ENCODE measurements at regions not wholly inside any gene's neighbourhood (a gene's known extent, or its start where the extent isn't known, plus 50 kb on each side); places are given as distances from the start of the nearest gene placed in this dataset.

DNA sequence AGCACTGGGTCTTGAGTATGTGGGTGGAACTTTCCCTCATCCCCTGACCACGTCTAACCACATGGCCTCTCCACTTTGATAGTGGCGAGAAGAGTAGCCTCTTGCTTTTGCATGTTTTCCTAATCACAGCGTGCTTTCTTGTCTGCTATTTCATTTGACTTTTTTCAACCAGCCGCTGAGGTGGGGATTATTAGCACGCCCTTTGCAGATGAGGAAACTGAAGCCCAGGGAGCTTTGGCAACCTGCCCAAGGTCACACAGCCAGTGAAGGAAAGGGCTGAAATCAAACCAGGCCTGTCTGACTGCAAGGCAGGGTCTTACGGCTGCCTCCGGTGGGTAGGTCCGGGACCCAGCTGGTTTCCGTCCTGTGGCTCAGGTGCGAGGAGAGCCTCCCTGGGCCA, 106.5 kb upstream of the MSX2 start:
- DNase-seq (ENCODE audit: low read depth in 6 of 9, low spot score in 9 of 9), result no peak
- H3K27ac ChIP-seq (ENCODE audit: low read depth in 1 of 2, low read length in 1 of 2), result no peak overlapping the region
- H3K27me3 ChIP-seq (ENCODE audit: control insufficient read depth in 2 of 2, insufficient read depth in 1 of 2, low read length in 1 of 2), result no peaks in the 10 kb centered on the region
- no peaks in the 10 kb centered on the region for H3K9me3 ChIP-seq (ENCODE audit: control insufficient read depth in 2 of 2, insufficient read depth in 1 of 2, low read length in 1 of 2)
- 94% methylated on average over 10 of the region's 10 CpGs for WGBS
- no peaks in the 10 kb centered on the region for H3K4me1 ChIP-seq (ENCODE audit: control insufficient read depth in 2 of 2, insufficient read depth in 2 of 2, low read length in 2 of 2)
- H3K36me3 ChIP-seq (ENCODE audit: control insufficient read depth in 2 of 2, insufficient read depth in 2 of 2, low read length in 1 of 2), result no peaks in the 10 kb centered on the region
- no peak overlapping the region for H3K4me3 ChIP-seq (ENCODE audit: low read length in 2 of 2)

DNA sequence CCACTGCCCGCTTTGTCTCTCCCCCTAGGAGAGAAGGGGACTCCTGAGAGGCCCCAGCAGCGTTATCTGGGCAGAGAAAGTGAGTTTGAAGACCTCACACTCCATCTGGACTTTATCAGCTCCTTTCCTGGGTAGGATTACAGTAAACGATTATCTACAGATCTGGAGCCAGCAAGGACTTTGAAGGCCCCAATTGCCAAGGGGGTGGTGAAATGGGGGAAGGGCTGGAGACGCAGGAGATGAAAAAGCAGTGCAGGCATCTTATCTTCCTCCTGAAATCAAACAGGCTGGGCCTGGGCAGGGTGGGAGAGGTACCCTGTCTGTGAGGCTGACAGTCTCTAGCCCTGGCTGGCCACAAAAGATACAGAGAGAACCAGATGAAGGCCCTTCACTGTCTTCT, 105.8 kb upstream of the MSX2 start:
- Histone ChIP-seq H3K27me3 (ENCODE audit: control insufficient read depth in 2 of 2, insufficient read depth in 1 of 2, low read length in 1 of 2) (no peaks in the 10 kb centered on the region), H3K27ac (ENCODE audit: low read depth in 1 of 2, low read length in 1 of 2) (no peak overlapping the region), H3K4me1 (ENCODE audit: control insufficient read depth in 2 of 2, insufficient read depth in 2 of 2, low read length in 2 of 2) (no peaks in the 10 kb centered on the region), H3K4me3 (ENCODE audit: low read length in 2 of 2) (no peak overlapping the region), H3K36me3 (ENCODE audit: control insufficient read depth in 2 of 2, insufficient read depth in 2 of 2, low read length in 1 of 2) (no peaks in the 10 kb centered on the region), H3K9me3 (ENCODE audit: control insufficient read depth in 2 of 2, insufficient read depth in 1 of 2, low read length in 1 of 2) (no peaks in the 10 kb centered on the region)
- no peak for DNase-seq (ENCODE audit: low read depth in 6 of 9, low spot score in 9 of 9)
- 77% methylated on average over 4 of the region's 4 CpGs for WGBS

DNA sequence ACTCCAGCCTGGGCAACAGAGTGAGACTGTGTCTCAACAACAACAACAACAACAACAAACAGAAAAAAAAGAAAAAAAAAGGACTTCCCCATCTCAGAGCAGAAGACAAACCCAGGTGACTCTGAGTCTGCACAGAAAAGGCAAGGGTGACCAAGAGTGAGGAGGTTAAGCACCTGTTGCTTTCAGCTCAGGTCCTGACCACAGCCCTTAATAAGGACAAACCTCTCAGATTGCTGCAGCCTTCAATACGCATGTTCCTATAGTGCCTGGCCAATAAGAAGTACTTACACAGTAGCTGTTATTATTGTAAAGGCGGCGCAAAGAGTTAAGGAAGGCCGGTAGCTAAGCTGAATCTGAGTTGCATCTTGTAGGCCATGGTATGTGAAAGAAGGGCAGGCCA, 102.3 kb upstream of the MSX2 start:
- H3K4me3 ChIP-seq (ENCODE audit: low read length in 2 of 2), result no peak overlapping the region
- H3K4me1 ChIP-seq (ENCODE audit: control insufficient read depth in 2 of 2, insufficient read depth in 2 of 2, low read length in 2 of 2), result no peaks in the 10 kb centered on the region
- no peak overlapping the region for H3K27ac ChIP-seq (ENCODE audit: low read depth in 1 of 2, low read length in 1 of 2)
- DNase-seq (ENCODE audit: low read depth in 6 of 9, low spot score in 9 of 9), result no peak
- 97% methylated on average over 4 of the region's 4 CpGs for WGBS
- H3K36me3 ChIP-seq (ENCODE audit: control insufficient read depth in 2 of 2, insufficient read depth in 2 of 2, low read length in 1 of 2), result no peaks in the 10 kb centered on the region
- H3K27me3 ChIP-seq (ENCODE audit: control insufficient read depth in 2 of 2, insufficient read depth in 1 of 2, low read length in 1 of 2), result no peaks in the 10 kb centered on the region
- no peaks in the 10 kb centered on the region for H3K9me3 ChIP-seq (ENCODE audit: control insufficient read depth in 2 of 2, insufficient read depth in 1 of 2, low read length in 1 of 2)

DNA sequence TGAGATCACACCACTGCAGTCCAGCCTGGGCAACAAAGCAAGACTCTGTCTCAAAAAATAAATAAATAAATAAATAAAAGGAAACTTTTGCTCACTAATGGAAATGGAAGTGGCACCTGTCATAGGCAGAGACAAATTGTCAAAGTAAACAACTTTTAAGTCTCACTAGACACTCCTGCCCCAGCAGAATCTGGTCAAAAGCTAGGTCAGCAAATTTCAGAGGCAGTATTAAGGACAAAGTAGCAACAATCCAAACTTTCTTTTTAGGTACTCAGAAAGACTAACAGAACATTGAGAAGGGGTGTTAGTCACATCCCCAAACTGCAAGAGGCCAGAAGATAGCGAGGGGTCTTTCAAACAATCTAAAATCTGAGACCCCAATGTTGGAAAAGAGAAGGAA, 101.4 kb upstream of the MSX2 start:
- no peaks in the 10 kb centered on the region for H3K9me3 ChIP-seq (ENCODE audit: control insufficient read depth in 2 of 2, insufficient read depth in 1 of 2, low read length in 1 of 2)
- H3K36me3 ChIP-seq (ENCODE audit: control insufficient read depth in 2 of 2, insufficient read depth in 2 of 2, low read length in 1 of 2), result no peaks in the 10 kb centered on the region
- no peak for DNase-seq (ENCODE audit: low read depth in 6 of 9, low spot score in 9 of 9)
- WGBS, result 89% methylated on average over 1 of the region's 1 CpG
- H3K4me3 ChIP-seq (ENCODE audit: low read length in 2 of 2), result no peak overlapping the region
- H3K27me3 ChIP-seq (ENCODE audit: control insufficient read depth in 2 of 2, insufficient read depth in 1 of 2, low read length in 1 of 2), result no peaks in the 10 kb centered on the region
- no peak overlapping the region for H3K27ac ChIP-seq (ENCODE audit: low read depth in 1 of 2, low read length in 1 of 2)
- no peaks in the 10 kb centered on the region for H3K4me1 ChIP-seq (ENCODE audit: control insufficient read depth in 2 of 2, insufficient read depth in 2 of 2, low read length in 2 of 2)

DNA sequence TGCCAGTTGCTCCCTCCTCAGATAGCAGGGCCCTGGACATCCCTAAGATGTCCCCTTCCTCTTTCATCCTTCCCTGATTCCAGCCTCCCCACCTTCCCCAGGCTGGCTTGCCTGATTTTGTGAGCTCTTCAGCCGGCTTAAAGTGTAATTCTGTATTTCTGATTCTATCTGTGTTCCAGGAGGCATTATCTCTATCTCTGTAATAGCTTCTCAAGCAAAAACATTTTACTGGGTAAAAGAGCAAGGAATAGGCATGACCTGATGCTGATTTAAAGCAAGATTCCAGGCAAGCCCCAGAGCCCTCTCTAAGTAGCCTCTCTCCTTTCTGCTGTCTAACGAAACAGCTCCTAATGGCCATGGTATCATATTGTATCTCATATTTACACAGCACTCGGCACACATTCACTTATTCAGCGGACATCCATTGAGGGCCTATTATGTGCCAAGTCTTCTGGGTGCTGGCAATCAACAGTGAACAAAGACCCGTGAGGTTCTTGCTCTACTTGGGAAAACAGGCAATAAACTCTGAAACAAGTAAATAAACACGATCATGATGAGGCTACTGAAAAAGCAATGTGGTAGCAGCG, 100.9 kb upstream of the MSX2 start:
- WGBS, result 87% methylated on average over 7 of the region's 7 CpGs
- no peaks in the 10 kb centered on the region for H3K36me3 ChIP-seq (ENCODE audit: control insufficient read depth in 2 of 2, insufficient read depth in 2 of 2, low read length in 1 of 2)
- no peaks in the 10 kb centered on the region for H3K9me3 ChIP-seq (ENCODE audit: control insufficient read depth in 2 of 2, insufficient read depth in 1 of 2, low read length in 1 of 2)
- H3K27me3 ChIP-seq (ENCODE audit: control insufficient read depth in 2 of 2, insufficient read depth in 1 of 2, low read length in 1 of 2), result no peaks in the 10 kb centered on the region
- no peaks in the 10 kb centered on the region for H3K4me1 ChIP-seq (ENCODE audit: control insufficient read depth in 2 of 2, insufficient read depth in 2 of 2, low read length in 2 of 2)
- H3K4me3 ChIP-seq (ENCODE audit: low read length in 2 of 2), result no peak overlapping the region
- DNase-seq (ENCODE audit: low read depth in 6 of 9, low spot score in 9 of 9), result no peak
- H3K27ac ChIP-seq (ENCODE audit: low read depth in 1 of 2, low read length in 1 of 2), result no peak overlapping the region

DNA sequence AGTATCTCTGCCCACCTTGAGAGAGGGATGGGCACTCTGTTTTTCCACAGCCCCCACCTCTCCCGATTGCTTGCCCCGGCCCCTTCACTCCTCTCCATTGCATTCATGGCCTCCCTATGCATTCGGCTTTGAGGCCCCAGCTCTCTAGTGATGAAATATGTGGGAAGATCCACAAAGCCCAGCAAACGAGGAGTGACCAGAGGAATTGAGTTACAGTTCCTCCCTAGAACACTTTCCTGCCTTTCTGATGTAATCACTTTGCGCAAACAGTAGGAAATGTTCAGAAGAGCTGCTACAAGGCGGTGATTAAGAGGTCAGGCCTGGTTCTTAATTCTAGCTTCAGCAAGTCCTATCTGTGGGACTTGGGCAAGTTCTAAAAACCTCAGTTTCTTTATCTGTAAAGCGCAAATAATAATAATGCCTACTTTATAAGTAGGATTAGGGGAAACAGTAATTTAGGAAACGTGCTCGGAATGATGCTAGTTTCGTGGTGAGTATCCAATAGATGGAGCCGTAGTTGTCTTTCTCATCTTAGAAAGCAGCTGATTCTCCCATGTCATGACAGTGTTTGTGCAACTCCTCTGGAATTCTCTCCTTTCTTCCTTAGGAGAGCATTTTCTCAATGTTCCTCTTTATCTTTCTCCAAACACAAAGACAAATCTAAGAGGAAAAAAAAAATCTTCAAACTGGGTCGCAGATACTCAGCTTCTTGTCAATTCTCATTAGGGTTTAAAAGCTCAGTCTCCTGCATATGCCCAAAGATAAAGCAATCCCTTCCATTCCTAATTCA, 99.5 kb upstream of the MSX2 start:
- DNase-seq (ENCODE audit: low read depth in 6 of 9, low spot score in 9 of 9), result no peak
- Histone ChIP-seq H3K4me1 (ENCODE audit: control insufficient read depth in 2 of 2, insufficient read depth in 2 of 2, low read length in 2 of 2) (no peaks in the 10 kb centered on the region), H3K9me3 (ENCODE audit: control insufficient read depth in 2 of 2, insufficient read depth in 1 of 2, low read length in 1 of 2) (no peaks in the 10 kb centered on the region), H3K27me3 (ENCODE audit: control insufficient read depth in 2 of 2, insufficient read depth in 1 of 2, low read length in 1 of 2) (no peaks in the 10 kb centered on the region), H3K36me3 (ENCODE audit: control insufficient read depth in 2 of 2, insufficient read depth in 2 of 2, low read length in 1 of 2) (no peaks in the 10 kb centered on the region), H3K4me3 (ENCODE audit: low read length in 2 of 2) (no peak overlapping the region), H3K27ac (ENCODE audit: low read depth in 1 of 2, low read length in 1 of 2) (no peak overlapping the region)
- WGBS, result 87% methylated on average over 12 of the region's 12 CpGs

DNA sequence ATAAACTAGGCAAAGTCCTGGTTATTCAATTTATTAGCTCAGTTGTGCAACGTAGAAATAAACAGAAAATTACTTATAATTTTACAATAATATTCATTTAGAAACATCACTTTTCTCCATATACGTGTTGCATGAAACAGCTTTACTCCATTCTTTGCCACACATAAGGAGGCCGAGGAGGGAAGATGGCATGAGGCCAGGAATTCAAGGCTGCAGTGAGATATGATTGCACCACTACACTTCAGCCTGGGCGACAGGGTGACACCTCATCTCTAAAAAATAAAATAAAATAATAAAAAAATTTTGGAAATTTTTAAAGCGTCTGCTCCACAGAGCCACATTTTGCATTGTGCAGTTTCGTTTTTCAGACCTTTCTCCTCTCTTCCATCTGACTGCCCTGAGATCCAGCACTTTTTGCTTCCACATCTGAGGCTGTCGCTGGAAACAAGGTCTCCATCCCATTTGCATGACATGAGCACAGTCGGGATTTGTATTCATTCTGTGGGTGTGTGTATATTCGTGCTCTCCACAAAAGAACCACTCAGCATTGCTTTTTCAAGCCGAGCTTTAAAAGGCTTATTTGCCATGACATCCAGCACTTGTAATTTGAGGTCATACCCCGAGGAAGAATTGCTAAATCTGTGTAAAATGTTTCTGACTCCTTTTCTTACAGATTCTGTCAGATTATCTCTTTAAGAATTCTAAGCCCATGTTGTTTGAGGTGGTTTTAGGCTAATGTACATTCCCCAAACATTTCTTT, 98.6 kb upstream of the MSX2 start:
- WGBS, result 78% methylated on average over 11 of the region's 11 CpGs

DNA sequence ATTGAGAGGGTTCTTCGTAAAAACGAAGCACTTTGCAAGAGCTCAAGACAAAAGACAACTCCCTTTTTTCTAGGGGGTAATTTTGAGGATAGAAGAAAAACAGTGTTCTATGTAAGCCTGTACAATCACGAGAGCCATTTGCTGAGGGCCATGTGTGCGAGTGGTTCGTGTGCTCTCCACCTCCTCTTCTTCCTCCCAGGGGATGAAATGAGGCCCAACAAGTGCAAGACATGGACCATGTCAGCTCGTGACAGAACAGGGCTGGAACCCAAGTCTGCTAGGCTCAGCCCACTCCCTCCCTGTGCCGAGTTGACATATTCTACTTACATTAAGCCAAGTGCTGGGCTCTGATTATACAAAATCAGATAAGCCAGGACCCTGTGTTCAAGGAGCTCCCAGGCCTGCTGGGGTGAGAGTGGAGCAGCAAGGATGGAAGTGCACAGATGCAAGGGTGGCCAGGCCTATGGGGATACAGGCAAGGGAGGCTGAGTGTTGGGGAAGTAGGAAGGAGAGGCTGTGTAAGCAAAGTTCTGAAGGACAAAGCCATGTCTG, 97.9 kb upstream of the MSX2 start:
- no peak for DNase-seq (ENCODE audit: low read depth in 6 of 9, low spot score in 9 of 9)
- Histone ChIP-seq H3K36me3 (ENCODE audit: control insufficient read depth in 2 of 2, insufficient read depth in 2 of 2, low read length in 1 of 2) (no peaks in the 10 kb centered on the region), H3K4me1 (ENCODE audit: control insufficient read depth in 2 of 2, insufficient read depth in 2 of 2, low read length in 2 of 2) (no peaks in the 10 kb centered on the region), H3K4me3 (ENCODE audit: low read length in 2 of 2) (no peak overlapping the region), H3K9me3 (ENCODE audit: control insufficient read depth in 2 of 2, insufficient read depth in 1 of 2, low read length in 1 of 2) (no peaks in the 10 kb centered on the region), H3K27me3 (ENCODE audit: control insufficient read depth in 2 of 2, insufficient read depth in 1 of 2, low read length in 1 of 2) (no peaks in the 10 kb centered on the region), H3K27ac (ENCODE audit: low read depth in 1 of 2, low read length in 1 of 2) (no peak overlapping the region)
- WGBS, result 86% methylated on average over 7 of the region's 7 CpGs

More for the DNA sequence above, 98.6 kb upstream of the MSX2 start:
- no peak for DNase-seq (ENCODE audit: low read depth in 6 of 9, low spot score in 9 of 9)
- Histone ChIP-seq H3K9me3 (ENCODE audit: control insufficient read depth in 2 of 2, insufficient read depth in 1 of 2, low read length in 1 of 2) (no peaks in the 10 kb centered on the region), H3K4me3 (ENCODE audit: low read length in 2 of 2) (no peak overlapping the region), H3K27me3 (ENCODE audit: control insufficient read depth in 2 of 2, insufficient read depth in 1 of 2, low read length in 1 of 2) (no peaks in the 10 kb centered on the region), H3K36me3 (ENCODE audit: control insufficient read depth in 2 of 2, insufficient read depth in 2 of 2, low read length in 1 of 2) (no peaks in the 10 kb centered on the region), H3K4me1 (ENCODE audit: control insufficient read depth in 2 of 2, insufficient read depth in 2 of 2, low read length in 2 of 2) (no peaks in the 10 kb centered on the region), H3K27ac (ENCODE audit: low read depth in 1 of 2, low read length in 1 of 2) (no peak overlapping the region)

DNA sequence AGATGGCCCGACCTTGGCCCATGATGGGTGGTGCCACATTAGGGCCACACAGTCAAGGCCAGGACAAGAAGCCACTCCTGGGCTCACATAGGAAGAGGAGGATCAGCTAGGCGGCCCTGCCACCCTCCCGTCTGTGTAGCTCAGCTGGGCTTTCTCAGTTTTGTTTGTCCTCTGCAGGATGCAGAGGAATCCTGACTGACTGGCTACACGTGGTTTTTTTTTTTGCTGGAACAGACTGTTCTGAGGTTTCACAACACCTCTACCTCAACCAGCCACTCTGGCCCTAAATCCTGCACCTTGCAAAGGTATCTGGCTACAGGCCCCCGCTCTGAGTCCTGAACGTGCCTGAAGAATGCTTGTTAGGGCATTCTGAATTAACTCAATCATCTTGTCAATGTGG, 88.3 kb upstream of the MSX2 start:
- no peaks in the 10 kb centered on the region for H3K9me3 ChIP-seq (ENCODE audit: control insufficient read depth in 2 of 2, insufficient read depth in 1 of 2, low read length in 1 of 2)
- H3K4me1 ChIP-seq (ENCODE audit: control insufficient read depth in 2 of 2, insufficient read depth in 2 of 2, low read length in 2 of 2), result no peaks in the 10 kb centered on the region
- H3K4me3 ChIP-seq (ENCODE audit: low read length in 2 of 2), result no peak overlapping the region
- H3K36me3 ChIP-seq (ENCODE audit: control insufficient read depth in 2 of 2, insufficient read depth in 2 of 2, low read length in 1 of 2), result no peaks in the 10 kb centered on the region
- no peak overlapping the region for H3K27ac ChIP-seq (ENCODE audit: low read depth in 1 of 2, low read length in 1 of 2)
- no peaks in the 10 kb centered on the region for H3K27me3 ChIP-seq (ENCODE audit: control insufficient read depth in 2 of 2, insufficient read depth in 1 of 2, low read length in 1 of 2)
- DNase-seq (ENCODE audit: low read depth in 6 of 9, low spot score in 9 of 9), result no peak
- WGBS, result 83% methylated on average over 6 of the region's 6 CpGs

Measured in thymus (tissue), 11 donors.